Progenitor cell of endocrine pancreas (in vitro differentiated cells): ENCODE measurements at regions not wholly inside any gene's neighbourhood (a gene's known extent, or its start where the extent isn't known, plus 50 kb on each side); places are given as distances from the start of the nearest gene placed in this dataset.

ENCODE experiments used
- DNase-seq: peaks from one replicate; pipeline ENCODE4 v3.0.0; 2021; ENCODE audit warnings: low spot score; ENCODE audit not compliant: unreplicated experiment
- H3K27ac Mint-ChIP-seq: 2 replicates; pipeline ENCODE4 v1.8.0; 2021; ENCODE audit warnings: mild to moderate bottlenecking, moderate library complexity, mixed read lengths
- H3K27me3 Mint-ChIP-seq: 2 replicates; pipeline ENCODE4 v1.8.0; 2021; ENCODE audit warnings: mixed read lengths
- H3K36me3 Mint-ChIP-seq: 2 replicates; pipeline ENCODE4 v1.8.0; 2022; ENCODE audit warnings: mixed read lengths; ENCODE audit not compliant: insufficient read depth
- H3K4me1 Mint-ChIP-seq: 2 replicates; pipeline ENCODE4 v1.8.0; 2021; ENCODE audit warnings: low read depth, mixed read lengths
- H3K4me3 Mint-ChIP-seq: 2 replicates; pipeline ENCODE4 v1.8.0; 2021; ENCODE audit warnings: low read depth, mild to moderate bottlenecking, moderate library complexity, mixed read lengths
- H3K9me3 Mint-ChIP-seq: 2 replicates; pipeline ENCODE4 v1.8.0; 2021; ENCODE audit warnings: low read depth, mixed read lengths
- TF ChIP-seq, protein P1 (sequence below): fragments of 200-600 bp; sonication (generic); IDR thresholded peaks from one replicate; pipeline ENCODE4 v1.5.0; 2021; ENCODE audit warnings: antibody characterized with exemption, mild to moderate bottlenecking; ENCODE audit not compliant: unreplicated experiment

DNA sequence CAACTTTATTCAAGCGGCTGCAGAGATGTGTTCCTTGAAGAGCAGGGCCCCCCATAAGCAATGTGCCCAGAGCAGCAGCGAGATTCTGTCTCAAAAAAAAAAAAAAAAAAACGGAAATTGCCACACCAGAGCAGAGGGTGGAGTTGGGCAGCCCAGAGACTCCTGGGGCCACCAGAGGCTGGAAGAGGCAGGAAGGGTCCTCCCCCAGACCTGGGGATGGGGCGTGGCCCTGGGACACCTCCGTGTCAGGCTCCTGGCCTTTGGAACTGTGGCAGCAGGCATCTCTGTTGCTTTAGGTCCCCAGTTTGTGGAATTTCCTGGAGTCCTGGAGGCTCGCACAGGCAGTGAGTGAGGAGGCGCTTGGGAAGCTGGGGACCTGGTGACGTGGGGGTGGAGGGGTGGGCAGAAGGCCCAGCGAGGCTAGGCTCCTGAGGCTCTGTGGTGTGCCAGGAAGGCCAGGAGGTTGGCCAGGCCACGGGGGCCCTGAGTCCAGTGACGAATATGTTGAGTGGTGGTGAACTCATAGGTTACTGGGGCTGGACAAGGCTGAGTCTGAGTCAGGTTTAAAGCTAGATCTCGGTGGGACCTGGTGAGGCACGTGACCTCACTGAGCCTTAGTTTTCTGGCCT lies 735.6 kb downstream of the BRD1 start:
- no peaks in the 10 kb centered on the region for H3K9me3 Mint-ChIP-seq
- H3K36me3 Mint-ChIP-seq: no peaks in the 10 kb centered on the region
- TF ChIP-seq, protein P1, sequence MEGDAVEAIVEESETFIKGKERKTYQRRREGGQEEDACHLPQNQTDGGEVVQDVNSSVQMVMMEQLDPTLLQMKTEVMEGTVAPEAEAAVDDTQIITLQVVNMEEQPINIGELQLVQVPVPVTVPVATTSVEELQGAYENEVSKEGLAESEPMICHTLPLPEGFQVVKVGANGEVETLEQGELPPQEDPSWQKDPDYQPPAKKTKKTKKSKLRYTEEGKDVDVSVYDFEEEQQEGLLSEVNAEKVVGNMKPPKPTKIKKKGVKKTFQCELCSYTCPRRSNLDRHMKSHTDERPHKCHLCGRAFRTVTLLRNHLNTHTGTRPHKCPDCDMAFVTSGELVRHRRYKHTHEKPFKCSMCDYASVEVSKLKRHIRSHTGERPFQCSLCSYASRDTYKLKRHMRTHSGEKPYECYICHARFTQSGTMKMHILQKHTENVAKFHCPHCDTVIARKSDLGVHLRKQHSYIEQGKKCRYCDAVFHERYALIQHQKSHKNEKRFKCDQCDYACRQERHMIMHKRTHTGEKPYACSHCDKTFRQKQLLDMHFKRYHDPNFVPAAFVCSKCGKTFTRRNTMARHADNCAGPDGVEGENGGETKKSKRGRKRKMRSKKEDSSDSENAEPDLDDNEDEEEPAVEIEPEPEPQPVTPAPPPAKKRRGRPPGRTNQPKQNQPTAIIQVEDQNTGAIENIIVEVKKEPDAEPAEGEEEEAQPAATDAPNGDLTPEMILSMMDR: no peak
- no peaks in the 10 kb centered on the region for H3K27me3 Mint-ChIP-seq
- no peak for DNase-seq
- H3K4me3 Mint-ChIP-seq: no peak overlapping the region
- H3K27ac Mint-ChIP-seq: no peak overlapping the region
- H3K4me1 Mint-ChIP-seq: peaks cover 3% of the 10 kb centered on the region

DNA sequence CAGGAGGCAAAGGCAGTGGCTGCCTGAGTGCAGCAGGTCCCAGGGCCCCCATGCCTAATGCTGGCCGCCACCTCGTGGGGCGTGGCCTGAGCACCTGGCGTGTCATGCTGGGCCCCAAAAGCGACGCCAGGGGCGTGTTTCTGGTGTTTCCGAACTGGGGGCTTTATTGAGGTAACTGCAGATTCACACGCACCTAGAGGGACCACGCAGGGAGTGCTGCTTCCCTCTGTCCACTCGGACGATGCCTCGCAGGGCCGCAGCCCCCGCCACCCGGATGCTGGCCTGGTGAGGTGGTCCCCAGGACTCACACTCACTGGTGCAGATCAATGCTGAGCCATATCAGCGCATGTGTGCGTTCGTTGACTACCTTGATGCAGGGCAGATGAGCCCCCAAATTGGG lies 736.2 kb downstream of the BRD1 start:
- no peaks in the 10 kb centered on the region for H3K9me3 Mint-ChIP-seq
- no peak for DNase-seq
- no peaks in the 10 kb centered on the region for H3K27me3 Mint-ChIP-seq
- no peak overlapping the region for H3K27ac Mint-ChIP-seq
- H3K4me3 Mint-ChIP-seq: no peak overlapping the region
- peaks cover 3% of the 10 kb centered on the region for H3K4me1 Mint-ChIP-seq
- TF ChIP-seq, protein P1: no peak
- no peaks in the 10 kb centered on the region for H3K36me3 Mint-ChIP-seq

DNA sequence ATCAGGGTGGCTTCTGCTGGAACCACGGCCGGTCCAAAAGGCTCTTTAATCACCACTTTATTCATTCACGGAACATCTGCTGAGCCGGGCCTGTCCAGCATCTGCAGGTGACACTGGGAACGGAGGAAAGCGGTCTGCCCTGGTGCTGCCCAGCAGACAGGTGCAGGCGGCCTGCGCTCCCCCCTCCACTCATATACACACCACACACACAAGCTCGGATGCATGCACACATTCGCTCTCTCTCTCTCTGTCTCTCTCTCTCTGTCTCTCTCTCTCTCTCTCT lies 736.9 kb downstream of the BRD1 start:
- TF ChIP-seq, protein P1: no peak

DNA sequence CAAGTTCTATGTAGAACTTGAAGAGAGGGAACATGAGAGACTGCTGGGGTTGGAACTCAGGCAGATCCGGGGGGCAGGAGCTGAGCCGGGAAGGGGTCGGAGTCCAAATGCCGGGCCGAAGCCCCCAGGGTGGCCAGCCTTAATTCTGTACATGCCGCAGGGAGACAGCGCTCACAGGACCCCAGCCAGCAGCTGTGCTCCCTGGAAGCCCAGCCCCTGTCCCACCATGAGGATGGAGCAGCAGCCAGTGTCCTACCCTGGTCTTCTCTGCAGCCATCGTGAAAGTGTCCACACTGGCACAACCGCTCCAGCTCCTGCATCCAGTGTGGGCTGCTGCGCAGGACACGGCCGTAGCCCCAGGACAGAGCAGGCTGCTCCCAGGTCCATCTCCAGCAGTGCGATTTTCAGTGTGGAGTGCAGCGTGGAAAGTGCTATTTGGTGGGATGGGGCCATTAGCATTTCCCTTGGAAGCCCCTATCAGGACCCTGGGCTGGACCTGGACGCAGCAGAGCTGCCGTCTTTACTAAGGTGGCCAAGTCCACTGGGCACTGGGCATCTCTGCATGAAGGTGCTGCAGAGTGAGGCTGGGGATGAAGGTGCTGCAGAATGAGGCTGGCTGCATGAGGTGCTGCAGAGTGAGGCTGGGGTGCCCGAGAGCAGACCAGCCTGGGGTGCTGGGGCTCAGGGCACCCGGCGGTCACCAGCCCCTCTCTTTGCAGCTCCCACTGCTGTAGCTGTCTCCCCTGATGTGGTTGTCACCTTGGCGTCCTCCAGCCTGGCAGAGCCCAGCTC lies 737.4 kb downstream of the BRD1 start:
- H3K27ac Mint-ChIP-seq: no peak overlapping the region
- H3K4me1 Mint-ChIP-seq: peaks cover 3% of the 10 kb centered on the region
- H3K9me3 Mint-ChIP-seq: no peaks in the 10 kb centered on the region
- DNase-seq: no peak
- no peak overlapping the region for H3K4me3 Mint-ChIP-seq
- TF ChIP-seq, protein P1: no peak
- H3K36me3 Mint-ChIP-seq: no peaks in the 10 kb centered on the region
- H3K27me3 Mint-ChIP-seq: peaks cover 8% of the 10 kb centered on the region

More for the DNA sequence above, 736.9 kb downstream of the BRD1 start:
- Mint-ChIP-seq H3K27ac (no peak overlapping the region), H3K4me1 (peaks cover 3% of the 10 kb centered on the region), H3K36me3 (no peaks in the 10 kb centered on the region), H3K9me3 (no peaks in the 10 kb centered on the region), H3K27me3 (peaks cover 6% of the 10 kb centered on the region), H3K4me3 (no peak overlapping the region)
- no peak for DNase-seq

DNA sequence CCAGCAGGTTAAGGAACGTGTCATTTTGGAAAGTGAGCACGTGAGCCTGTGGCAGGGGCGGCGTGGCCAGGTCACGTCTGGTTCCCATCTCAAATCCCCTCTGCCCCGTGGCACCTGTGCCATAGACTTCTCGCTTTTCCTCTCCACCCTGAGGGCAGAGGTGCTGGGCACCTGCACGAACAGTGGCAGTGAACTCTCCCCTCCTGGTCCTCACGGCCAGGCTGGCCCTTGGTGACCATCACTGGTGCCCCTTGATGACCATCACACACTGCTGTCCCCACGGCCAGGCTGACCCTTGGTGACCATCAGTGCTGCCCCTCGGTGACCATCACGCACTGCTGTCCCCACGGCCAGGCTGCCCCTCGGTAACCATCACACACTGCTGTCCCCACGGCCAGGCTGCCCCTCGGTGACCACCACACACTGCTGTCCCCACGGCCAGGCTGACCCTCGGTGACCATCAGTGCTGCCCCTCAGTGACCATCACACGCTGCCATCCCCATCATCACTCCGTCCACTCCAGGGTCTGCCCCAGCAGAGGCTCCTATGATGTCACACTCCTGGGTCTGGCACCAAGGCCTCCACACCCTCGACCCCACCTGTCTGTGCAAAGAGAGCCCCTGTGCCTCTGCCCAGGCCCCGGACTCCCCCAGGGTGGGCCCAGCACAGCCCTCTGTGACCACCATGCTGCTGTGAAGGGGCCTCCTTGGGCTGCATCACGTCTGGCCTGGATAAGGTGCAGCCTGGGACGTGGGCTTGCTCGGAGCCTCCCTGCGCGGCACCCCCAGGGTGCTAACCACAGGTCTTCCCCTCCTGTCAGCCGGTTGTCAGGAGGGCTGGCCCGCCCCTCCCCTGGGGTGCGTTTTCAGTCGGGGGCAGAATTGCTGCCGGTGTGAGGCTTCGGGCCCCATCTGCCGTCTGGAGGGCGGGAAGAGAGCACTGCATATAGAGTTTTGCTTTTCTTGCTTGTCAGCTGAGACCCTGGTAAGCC lies 738.6 kb downstream of the BRD1 start:
- H3K4me1 Mint-ChIP-seq: peaks cover 3% of the 10 kb centered on the region
- no peaks in the 10 kb centered on the region for H3K9me3 Mint-ChIP-seq
- no peak for DNase-seq
- TF ChIP-seq, protein P1: no peak
- no peak overlapping the region for H3K4me3 Mint-ChIP-seq
- H3K27ac Mint-ChIP-seq: no peak overlapping the region
- H3K27me3 Mint-ChIP-seq: peaks cover 8% of the 10 kb centered on the region
- no peaks in the 10 kb centered on the region for H3K36me3 Mint-ChIP-seq
